ENCODE measurements at regions not wholly inside any gene's neighbourhood (a gene's known extent, or its start where the extent isn't known, plus 50 kb on each side); places are given as distances from the start of the nearest gene placed in this dataset.

DNA sequence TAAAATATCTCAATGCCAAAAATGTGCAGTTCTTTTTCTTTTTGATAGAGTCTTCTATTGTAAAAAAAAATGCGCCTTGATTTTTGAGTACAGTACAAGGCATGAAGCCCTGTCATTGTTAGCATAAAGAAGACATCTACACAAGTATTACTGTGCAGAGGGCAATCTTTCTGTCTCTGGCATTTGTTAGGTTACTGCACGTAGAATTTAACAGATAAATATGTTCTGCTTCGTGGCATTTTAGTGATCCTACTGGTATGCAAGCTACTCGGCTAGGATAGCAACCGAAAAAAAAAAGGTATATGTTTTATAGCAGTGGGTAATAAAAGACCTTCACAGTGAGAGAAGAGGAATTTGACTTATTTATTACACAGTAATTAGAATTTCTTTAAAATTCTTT is 492.9 kb upstream of the ADGRL2 start:
- Mint-ChIP-seq H3K4me1 (ENCODE audit: low read depth) (peaks cover 5% of the 10 kb centered on the region), H3K9me3 (ENCODE audit: low read depth) (no peaks in the 10 kb centered on the region), H3K4me3 (ENCODE audit: low read depth) (no peak overlapping the region), H3K27me3 (peaks cover 23% of the 10 kb centered on the region), H3K36me3 (ENCODE audit: insufficient read depth) (no peaks in the 10 kb centered on the region), H3K27ac (no peak overlapping the region)
- TF ChIP-seq, protein P1, sequence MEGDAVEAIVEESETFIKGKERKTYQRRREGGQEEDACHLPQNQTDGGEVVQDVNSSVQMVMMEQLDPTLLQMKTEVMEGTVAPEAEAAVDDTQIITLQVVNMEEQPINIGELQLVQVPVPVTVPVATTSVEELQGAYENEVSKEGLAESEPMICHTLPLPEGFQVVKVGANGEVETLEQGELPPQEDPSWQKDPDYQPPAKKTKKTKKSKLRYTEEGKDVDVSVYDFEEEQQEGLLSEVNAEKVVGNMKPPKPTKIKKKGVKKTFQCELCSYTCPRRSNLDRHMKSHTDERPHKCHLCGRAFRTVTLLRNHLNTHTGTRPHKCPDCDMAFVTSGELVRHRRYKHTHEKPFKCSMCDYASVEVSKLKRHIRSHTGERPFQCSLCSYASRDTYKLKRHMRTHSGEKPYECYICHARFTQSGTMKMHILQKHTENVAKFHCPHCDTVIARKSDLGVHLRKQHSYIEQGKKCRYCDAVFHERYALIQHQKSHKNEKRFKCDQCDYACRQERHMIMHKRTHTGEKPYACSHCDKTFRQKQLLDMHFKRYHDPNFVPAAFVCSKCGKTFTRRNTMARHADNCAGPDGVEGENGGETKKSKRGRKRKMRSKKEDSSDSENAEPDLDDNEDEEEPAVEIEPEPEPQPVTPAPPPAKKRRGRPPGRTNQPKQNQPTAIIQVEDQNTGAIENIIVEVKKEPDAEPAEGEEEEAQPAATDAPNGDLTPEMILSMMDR (IDR thresholded peaks at IDR 0.05; ENCODE audit: unreplicated experiment): no peak
- DNase-seq (ENCODE audit: low spot score, unreplicated experiment): no peak

DNA sequence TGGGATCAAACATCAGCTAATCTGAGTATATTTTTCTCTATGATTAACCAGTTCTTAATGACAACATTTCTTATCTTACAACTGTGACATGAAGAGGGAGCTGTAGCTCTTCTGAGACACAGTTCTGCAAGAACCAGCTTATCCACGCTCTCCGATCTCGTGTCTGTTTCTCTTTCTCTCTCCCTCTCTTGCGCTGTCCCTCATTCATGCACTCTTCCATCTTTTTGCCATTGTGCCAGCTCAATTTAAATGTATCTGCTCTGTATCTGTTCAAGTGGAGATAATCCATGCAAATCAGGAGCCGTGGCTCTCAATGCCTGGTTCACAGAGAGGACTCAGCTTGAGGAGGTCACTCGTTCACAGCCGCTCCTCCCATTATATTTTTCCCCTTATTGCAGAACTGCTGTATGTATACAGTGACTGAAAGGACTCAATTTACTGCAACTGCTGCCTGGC is 494.7 kb upstream of the ADGRL2 start:
- DNase-seq (ENCODE audit: low spot score, unreplicated experiment): no peak
- peaks cover 7% of the 10 kb centered on the region for H3K4me1 Mint-ChIP-seq (ENCODE audit: low read depth)
- no peak overlapping the region for H3K27ac Mint-ChIP-seq
- peaks cover 13% of the 10 kb centered on the region for H3K27me3 Mint-ChIP-seq
- H3K4me3 Mint-ChIP-seq (ENCODE audit: low read depth): no peak overlapping the region
- no peaks in the 10 kb centered on the region for H3K9me3 Mint-ChIP-seq (ENCODE audit: low read depth)
- H3K36me3 Mint-ChIP-seq (ENCODE audit: insufficient read depth): no peaks in the 10 kb centered on the region
- TF ChIP-seq, protein P1 (IDR thresholded peaks at IDR 0.05; ENCODE audit: unreplicated experiment): peak; percentile 18

DNA sequence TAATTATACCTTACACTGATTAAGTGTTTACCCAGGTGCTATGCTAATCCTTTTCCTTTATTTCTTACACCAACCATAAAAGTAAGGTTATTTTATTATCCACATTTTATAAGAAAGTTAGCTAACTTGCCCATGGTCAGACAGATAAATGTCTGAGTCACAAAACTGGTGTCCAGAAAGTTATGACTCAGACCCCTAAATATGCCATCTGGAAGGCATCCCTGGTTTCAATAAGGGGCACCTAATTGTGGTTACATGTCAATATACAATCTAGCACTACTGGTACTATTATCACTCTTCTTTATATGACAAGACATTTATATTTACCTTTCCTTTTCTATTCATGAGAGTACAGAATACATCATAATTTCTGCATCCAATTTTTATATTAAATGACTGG is 496.5 kb upstream of the ADGRL2 start:
- H3K4me1 Mint-ChIP-seq (ENCODE audit: low read depth): peaks cover 7% of the 10 kb centered on the region
- no peak for DNase-seq (ENCODE audit: low spot score, unreplicated experiment)
- H3K9me3 Mint-ChIP-seq (ENCODE audit: low read depth): no peaks in the 10 kb centered on the region
- H3K36me3 Mint-ChIP-seq (ENCODE audit: insufficient read depth): no peaks in the 10 kb centered on the region
- H3K27ac Mint-ChIP-seq: no peak overlapping the region
- no peak overlapping the region for H3K4me3 Mint-ChIP-seq (ENCODE audit: low read depth)
- TF ChIP-seq, protein P1 (IDR thresholded peaks at IDR 0.05; ENCODE audit: unreplicated experiment): no peak
- H3K27me3 Mint-ChIP-seq: peaks cover 7% of the 10 kb centered on the region

DNA sequence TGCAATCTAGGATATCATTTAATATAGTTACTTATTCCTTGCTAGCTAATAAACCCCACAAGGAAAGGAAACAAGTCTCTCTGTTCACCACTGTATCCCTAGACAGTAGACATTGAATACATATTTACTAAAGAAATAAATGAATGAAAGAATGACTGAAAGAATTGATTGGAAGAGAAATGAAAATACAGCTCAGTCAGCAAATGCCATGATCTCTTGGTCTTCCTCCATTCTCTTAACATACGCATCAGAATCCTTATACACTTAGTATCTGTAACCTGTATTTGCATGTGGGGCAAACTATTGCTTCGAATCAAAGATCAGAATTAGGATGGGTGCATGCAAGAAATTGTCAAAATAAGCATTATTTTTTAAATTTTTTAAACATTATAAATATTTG is 500.8 kb upstream of the ADGRL2 start:
- TF ChIP-seq, protein P1 (IDR thresholded peaks at IDR 0.05; ENCODE audit: unreplicated experiment): no peak
- peaks cover 6% of the 10 kb centered on the region for H3K4me1 Mint-ChIP-seq (ENCODE audit: low read depth)
- no peak overlapping the region for H3K27ac Mint-ChIP-seq
- H3K4me3 Mint-ChIP-seq (ENCODE audit: low read depth): no peak overlapping the region
- H3K36me3 Mint-ChIP-seq (ENCODE audit: insufficient read depth): no peaks in the 10 kb centered on the region
- no peaks in the 10 kb centered on the region for H3K9me3 Mint-ChIP-seq (ENCODE audit: low read depth)
- DNase-seq (ENCODE audit: low spot score, unreplicated experiment): no peak
- H3K27me3 Mint-ChIP-seq: no peaks in the 10 kb centered on the region

DNA sequence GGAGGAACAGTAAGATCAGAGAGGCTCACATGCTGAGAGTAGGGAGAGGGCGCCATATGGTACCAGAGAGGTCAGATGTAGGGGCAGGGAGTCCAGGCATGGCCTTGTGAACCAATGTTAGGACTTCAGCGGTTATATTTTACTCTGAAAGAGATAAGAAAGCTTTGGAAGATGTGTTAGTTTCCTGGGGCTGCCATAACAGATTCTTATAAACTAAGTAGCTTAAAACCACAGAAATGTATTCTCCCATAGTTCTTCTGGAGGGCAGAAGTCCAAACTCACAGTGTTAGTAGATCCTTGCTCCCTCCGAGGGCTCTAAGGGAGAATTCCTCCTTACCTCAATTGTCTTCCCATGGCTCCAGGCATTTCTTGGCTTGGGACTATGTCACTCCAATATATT is 502.5 kb upstream of the ADGRL2 start:
- Mint-ChIP-seq H3K36me3 (ENCODE audit: insufficient read depth) (no peaks in the 10 kb centered on the region), H3K9me3 (ENCODE audit: low read depth) (no peaks in the 10 kb centered on the region), H3K27ac (no peak overlapping the region), H3K27me3 (no peaks in the 10 kb centered on the region), H3K4me3 (ENCODE audit: low read depth) (no peak overlapping the region), H3K4me1 (ENCODE audit: low read depth) (peaks cover 2% of the 10 kb centered on the region)
- no peak for DNase-seq (ENCODE audit: low spot score, unreplicated experiment)
- TF ChIP-seq, protein P1 (IDR thresholded peaks at IDR 0.05; ENCODE audit: unreplicated experiment): no peak
